PC-3 (cell line): ENCODE measurements at regions not wholly inside any gene's neighbourhood (a gene's known extent, or its start where the extent isn't known, plus 50 kb on each side); places are given as distances from the start of the nearest gene placed in this dataset.

Experiments
- ATAC-seq: fragments of 200-7000 bp; cut with Tn5 transposase; 2 replicates; pipeline ENCODE4 v1.9.1; 2020; ENCODE audit warnings: mild to moderate bottlenecking, moderate library complexity
- BruUV-seq: library from RNA; stranded (reverse); fragments of 400-500 nt; replicated peaks from 2 replicates; lab custom pipeline; 2021; lab: Mats Ljungman, UMichigan
- CTCF ChIA-PET: fragments of 300-600 bp; sonication (Branson Sonifier 250); formaldehyde crosslinking; loops from one replicate; lab custom pipeline; 2022; ENCODE audit warnings: antibody characterized with exemption; lab: Charles Lee
- POLR2A ChIA-PET: fragments of 300-600 bp; sonication (Branson Sonifier 250); formaldehyde crosslinking; loops from one replicate; lab custom pipeline; 2022; ENCODE audit warnings: antibody characterized with exemption; ENCODE audit not compliant: unreplicated experiment; lab: Charles Lee
- DNase-seq: peaks from one replicate; pipeline ENCODE4 v3.0.0-alpha.2; 2015
- H2AFZ ChIP-seq: fragments of 300-600 bp; sonication (generic); 2 replicates; pipeline ENCODE4 v1.6.0; 2016; ENCODE audit warnings: antibody characterized with exemption, low read length
- H3F3A ChIP-seq: fragments of 300-600 bp; sonication (generic); one replicate; pipeline ENCODE4 v1.6.0; 2017; ENCODE audit warnings: antibody characterized with exemption, low read length, control low read depth, mild to moderate bottlenecking; ENCODE audit not compliant: unreplicated experiment
- H3K27ac ChIP-seq: fragments of 300-600 bp; sonication (generic); 2 replicates; pipeline ENCODE4 v1.5.1; 2016; ENCODE audit warnings: mild to moderate bottlenecking, low read length
- H3K27me3 ChIP-seq: fragments of 300-600 bp; sonication (generic); 2 replicates; pipeline ENCODE4 v1.6.1; 2016; ENCODE audit warnings: low read length, mixed read lengths
- H3K36me3 ChIP-seq: fragments of 300-600 bp; sonication (generic); 2 replicates; pipeline ENCODE4 v1.6.1; 2016; ENCODE audit warnings: low read depth, mixed run types, low read length, mixed read lengths
- H3K4me1 ChIP-seq: fragments of 300-600 bp; sonication (generic); 2 replicates; pipeline ENCODE4 v1.5.1; 2016; ENCODE audit warnings: low read length; ENCODE audit not compliant: insufficient read depth
- H3K4me2 ChIP-seq: fragments of 300-600 bp; sonication (generic); 2 replicates; pipeline ENCODE4 v1.6.0; 2016; ENCODE audit warnings: low read length
- H3K4me3 ChIP-seq: fragments of 300-600 bp; sonication (generic); 2 replicates; pipeline ENCODE4 v1.5.1; 2016; ENCODE audit warnings: mild to moderate bottlenecking, low read length, mixed read lengths
- H3K79me2 ChIP-seq: fragments of 300-600 bp; sonication (generic); 2 replicates; pipeline ENCODE4 v1.6.1; 2017; ENCODE audit warnings: low read length, mixed read lengths
- H3K9ac ChIP-seq: fragments of 300-600 bp; sonication (generic); 2 replicates; pipeline ENCODE4 v1.6.0; 2016; ENCODE audit warnings: mild to moderate bottlenecking, low read length
- H3K9me2 ChIP-seq: fragments of 300-600 bp; sonication (generic); replicated peaks from 2 replicates; pipeline ENCODE4 v1.6.1; 2016; ENCODE audit warnings: mixed run types, low read length, mixed read lengths
- H3K9me3 ChIP-seq: fragments of 300-600 bp; sonication (generic); 2 replicates; pipeline ENCODE4 v1.6.1; 2016; ENCODE audit warnings: low read length, mixed read lengths
- H4K20me1 ChIP-seq: fragments of 300-600 bp; sonication (generic); 2 replicates; pipeline ENCODE4 v1.6.1; 2016; ENCODE audit warnings: low read length, mixed read lengths
- CTCF ChIP-seq: fragments of 300-600 bp; sonication (generic); conservative IDR thresholded peaks from 2 replicates; pipeline ENCODE4 v1.5.1; 2017; ENCODE audit warnings: antibody characterized with exemption, low read depth, mild to moderate bottlenecking, low read length
- EZH2 ChIP-seq: fragments of 300-600 bp; sonication (generic); IDR thresholded peaks from one replicate; pipeline ENCODE4 v1.6.1; 2017; ENCODE audit warnings: antibody characterized with exemption, mild to moderate bottlenecking, low read length; ENCODE audit not compliant: unreplicated experiment
- EZH2phosphoT487 ChIP-seq: fragments of 300-600 bp; sonication (generic); IDR thresholded peaks from 2 replicates; pipeline ENCODE4 v1.6.1; 2018; ENCODE audit warnings: mild to moderate bottlenecking, antibody characterized with exemption, low read length, borderline replicate concordance
- intact Hi-C: fragments of 100-400 bp; cut with micrococcal nuclease; formaldehyde crosslinking; loops from 2 replicates; pipeline ENCODE4 v1.9.0; 2023

- Histone ChIP-seq H3F3A (no peaks in the 10 kb centered on the region), H2AFZ (no peak overlapping the region), H3K27me3 (peaks cover 45% of the 10 kb centered on the region), H3K9me2 (no peaks in the 10 kb centered on the region), H3K4me2 (no peak overlapping the region), H3K9ac (no peak overlapping the region), H4K20me1 (no peaks in the 10 kb centered on the region), H3K9me3 (no peaks in the 10 kb centered on the region), H3K79me2 (no peaks in the 10 kb centered on the region), H3K4me3 (no peak overlapping the region), H3K4me1 (no peaks in the 10 kb centered on the region), H3K27ac (no peak overlapping the region), H3K36me3 (no peaks in the 10 kb centered on the region)
- ChIA-PET CTCF (no interaction called here), POLR2A (no interaction called here)
- intact Hi-C loops, result no loop called here
- ATAC-seq (no peak), DNase-seq (no peak)
- BruUV-seq, result no TSS peak
- no peak for TF ChIP-seq EZH2
- TF ChIP-seq EZH2phosphoT487, result no peak
- TF ChIP-seq CTCF, result no peak
Measured at GRCh38 chr12:131254374-131254773, 300.7 kb downstream of the ADGRD1 start.

DNA sequence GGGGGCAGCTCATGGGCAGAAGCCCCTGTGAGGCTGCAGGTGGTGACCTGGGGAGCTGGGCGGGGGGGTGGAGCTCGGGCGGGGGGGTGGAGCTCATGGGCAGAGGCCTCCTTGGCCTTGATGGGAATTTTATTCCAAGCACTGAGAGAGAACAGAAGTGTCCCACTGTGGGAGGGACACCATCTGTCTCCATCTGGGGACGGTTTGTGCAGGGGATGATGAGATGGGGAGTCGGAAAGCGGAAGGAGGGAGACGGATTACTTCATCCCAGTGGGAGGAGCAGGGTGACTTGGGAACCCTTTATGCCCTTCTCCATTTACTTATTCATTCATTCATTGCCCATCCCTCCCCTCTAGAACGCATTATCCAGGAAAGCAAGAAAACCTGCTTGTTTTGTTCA lies 304.7 kb downstream of the ADGRD1 start:
- TF ChIP-seq EZH2 (no peak), CTCF (no peak), EZH2phosphoT487 (no peak)
- Histone ChIP-seq H3K9me2 (no peaks in the 10 kb centered on the region), H3K4me2 (no peak overlapping the region), H4K20me1 (no peaks in the 10 kb centered on the region), H3K9ac (no peak overlapping the region), H3F3A (no peaks in the 10 kb centered on the region), H3K79me2 (no peaks in the 10 kb centered on the region), H3K36me3 (no peaks in the 10 kb centered on the region), H3K27ac (no peak overlapping the region), H3K9me3 (no peaks in the 10 kb centered on the region), H2AFZ (no peak overlapping the region), H3K27me3 (peaks cover 40% of the 10 kb centered on the region), H3K4me3 (no peak overlapping the region), H3K4me1 (no peaks in the 10 kb centered on the region)
- intact Hi-C loops, result no loop called here
- CTCF ChIA-PET, result no interaction called here
- no peak for ATAC-seq
- POLR2A ChIA-PET, result no interaction called here
- no peak for DNase-seq
- BruUV-seq, result no TSS peak

GRCh38 chr12:131260251-131260905 lies 306.7 kb downstream of the ADGRD1 start:
- ATAC-seq (no peak), DNase-seq (no peak)
- ChIA-PET CTCF (no interaction called here), POLR2A (no interaction called here)
- TF ChIP-seq CTCF (no peak), EZH2phosphoT487 (no peak), EZH2 (no peak)
- BruUV-seq, result no TSS peak
- Histone ChIP-seq H4K20me1 (no peaks in the 10 kb centered on the region), H3K4me2 (no peak overlapping the region), H3F3A (no peaks in the 10 kb centered on the region), H3K36me3 (no peaks in the 10 kb centered on the region), H3K4me1 (no peaks in the 10 kb centered on the region; the same call in 1 of the 2 replicates), H3K27ac (no peak overlapping the region), H3K4me3 (no peak overlapping the region), H3K79me2 (no peaks in the 10 kb centered on the region), H3K9ac (no peak overlapping the region), H2AFZ (no peak overlapping the region), H3K9me3 (no peaks in the 10 kb centered on the region), H3K9me2 (no peaks in the 10 kb centered on the region), H3K27me3 (peaks cover 42% of the 10 kb centered on the region)
- intact Hi-C loops, result no loop called here
